ENCODE measurements at regions not wholly inside any gene's neighbourhood (a gene's known extent, or its start where the extent isn't known, plus 50 kb on each side); places are given as distances from the start of the nearest gene placed in this dataset.

DNA sequence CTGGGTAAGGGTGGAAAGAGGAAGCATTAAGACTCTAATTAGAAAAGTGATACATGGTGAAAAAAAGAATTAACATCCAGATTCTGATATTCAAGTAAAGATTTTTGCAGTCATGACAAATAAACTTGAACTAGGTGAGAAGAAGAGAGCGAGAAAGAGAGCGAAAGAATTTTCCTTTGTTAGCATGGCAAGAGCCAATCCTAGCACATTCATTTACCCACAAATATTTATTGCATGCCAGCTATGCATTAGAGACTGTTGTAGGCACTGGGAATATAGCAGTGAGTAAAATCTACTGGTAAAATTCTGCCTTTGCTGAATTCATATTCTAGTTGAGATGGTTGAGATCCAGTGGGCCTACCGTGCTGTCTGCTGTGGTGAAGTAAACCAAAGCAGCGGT lies 177.9 kb upstream of the DPH6 start:
- TF ChIP-seq CTCF (IDR thresholded peaks at IDR 0.05): no peak
- no peak for TF ChIP-seq POLR2A (IDR thresholded peaks at IDR 0.05)

Measured in adrenal gland (tissue), 5 donors.